SK-N-SH (cell line): ENCODE measurements at regions not wholly inside any gene's neighbourhood (a gene's known extent, or its start where the extent isn't known, plus 50 kb on each side); places are given as distances from the start of the nearest gene placed in this dataset.

Experiments used
- CTCF ChIA-PET: fragments of 300-600, 350-600 bp; formaldehyde crosslinking; extraction: SDS; loops from one replicate; lab custom pipeline; 2021; lab: Yijun Ruan, JAX
- POLR2A ChIA-PET: fragments of 350-600 bp; sonication (Branson Sonifier 250); formaldehyde crosslinking; extraction: SDS; loops from one replicate; lab custom pipeline; 2020; ENCODE audit warnings: antibody characterized with exemption, inconsistent platforms; lab: Yijun Ruan, JAX
- DNase-seq: peaks from one replicate; pipeline ENCODE4 v3.0.0; 2012
- H2AFZ ChIP-seq: fragments of 200-600 bp; sonication (generic); 2 replicates; pipeline ENCODE4 v1.8.1; 2016; ENCODE audit warnings: antibody characterized with exemption, mild to moderate bottlenecking, low read depth
- H3F3A ChIP-seq: fragments of 200-600 bp; sonication (generic); replicated peaks from 2 replicates; pipeline ENCODE3; 2016; ENCODE audit warnings: antibody characterized with exemption, mild to moderate bottlenecking; ENCODE audit not compliant: insufficient read depth
- H3K27ac ChIP-seq, 2 experiments: fragments of 200-500 bp in 1 of 2; fragments of 200-600 bp in 1 of 2; sonication (Bioruptor generic) in 1 of 2; sonication (generic), shearing (Covaris generic) in 1 of 2; 2 replicates each; pipeline versions ENCODE4 v1.5.1 to v1.6.1; 2014 to 2016; ENCODE audit warnings: low read depth in 2 of 2, inconsistent platforms in 1 of 2, low read length in 1 of 2, mild to moderate bottlenecking in 1 of 2, mixed read lengths in 1 of 2
- H3K27me3 ChIP-seq: fragments of 200-600 bp; sonication (generic), shearing (Covaris generic); 2 replicates; pipeline ENCODE4 v1.6.1; 2016; ENCODE audit warnings: mixed run types; ENCODE audit not compliant: insufficient read depth
- H3K36me3 ChIP-seq, 2 experiments: fragments of 200-500 bp in 1 of 2; fragments of 200-600 bp in 1 of 2; sonication (Bioruptor generic) in 1 of 2; sonication (generic) in 1 of 2; replicated peaks in 1 of 2; 2 replicates each; pipeline versions ENCODE3 to v1.5.1; 2014 to 2016; ENCODE audit warnings: low read length in 1 of 2, mild to moderate bottlenecking in 1 of 2; ENCODE audit not compliant: insufficient read depth in 2 of 2, control insufficient read depth in 1 of 2
- H3K4me1 ChIP-seq, 2 experiments: fragments of 200-500 bp in 1 of 2; fragments of 200-600 bp in 1 of 2; sonication (Bioruptor generic) in 1 of 2; sonication (generic), shearing (Covaris generic) in 1 of 2; 2 replicates each; pipeline versions ENCODE4 v1.5.1 to v1.6.1; 2014 to 2016; ENCODE audit warnings: low read depth in 1 of 2, low read length in 1 of 2, mixed run types in 1 of 2; ENCODE audit not compliant: insufficient read depth in 2 of 2, control insufficient read depth in 1 of 2
- H3K4me2 ChIP-seq: fragments of 200-600 bp; sonication (generic), shearing (Covaris generic); 2 replicates; pipeline ENCODE4 v1.6.1; 2017; ENCODE audit warnings: mixed run types
- H3K4me3 ChIP-seq, 2 experiments: fragments of 200-500 bp in 1 of 2; fragments of 200-600 bp in 1 of 2; sonication (Bioruptor generic) in 1 of 2; sonication (generic), shearing (Covaris generic) in 1 of 2; 2 replicates each; pipeline versions ENCODE4 v1.5.1 to v1.8.1; 2014 to 2016; ENCODE audit warnings: low read depth in 2 of 2, inconsistent platforms in 1 of 2, low read length in 1 of 2, mild to moderate bottlenecking in 1 of 2, mixed read lengths in 1 of 2, moderate library complexity in 1 of 2
- H3K79me2 ChIP-seq: fragments of 200-600 bp; sonication (generic); 2 replicates; pipeline ENCODE4 v1.8.1; 2017; ENCODE audit warnings: mild to moderate bottlenecking; ENCODE audit not compliant: insufficient read depth
- H3K9ac ChIP-seq: fragments of 200-600 bp; sonication (generic); 2 replicates; pipeline ENCODE4 v1.6.1; 2017; ENCODE audit warnings: mixed run types
- H3K9me2 ChIP-seq: fragments of 200-600 bp; sonication (generic); 2 replicates; pipeline ENCODE4 v1.6.1; 2017; ENCODE audit warnings: mixed run types
- H3K9me3 ChIP-seq: fragments of 200-600 bp; sonication (generic); 2 replicates; pipeline ENCODE4 v1.6.1; 2017; ENCODE audit warnings: mixed run types, mild to moderate bottlenecking, moderate library complexity
- H4K20me1 ChIP-seq: fragments of 200-600 bp; sonication (generic); 2 replicates; pipeline ENCODE4 v1.6.1; 2017; ENCODE audit warnings: mild to moderate bottlenecking, mixed run types; ENCODE audit not compliant: insufficient read depth
- CHD2 ChIP-seq: fragments of 150-350 bp; IDR thresholded peaks from 2 replicates; pipeline ENCODE4 v1.6.1; 2018; ENCODE audit warnings: low read length; ENCODE audit not compliant: partially characterized antibody
- ELF1 ChIP-seq: IDR thresholded peaks from 2 replicates; pipeline ENCODE4 v1.4.0; 2012
- FOXM1 ChIP-seq: IDR thresholded peaks from 2 replicates; pipeline ENCODE4 v1.4.0; 2012; ENCODE audit warnings: low read depth, mild to moderate bottlenecking
- GABPA ChIP-seq: IDR thresholded peaks from 2 replicates; pipeline ENCODE4 v1.4.0; 2012; ENCODE audit warnings: low read depth, mild to moderate bottlenecking
- JUND ChIP-seq: IDR thresholded peaks from 2 replicates; pipeline ENCODE4 v1.4.0; 2012
- MEF2A ChIP-seq: IDR thresholded peaks from 2 replicates; pipeline ENCODE4 v1.4.0; 2012; ENCODE audit warnings: low read depth, borderline replicate concordance
- MXI1 ChIP-seq: IDR thresholded peaks from 2 replicates; pipeline ENCODE4 v1.6.1; 2012; ENCODE audit warnings: mild to moderate bottlenecking, low read depth, low read length, improper control_type of control experiment
- NFIC ChIP-seq: IDR thresholded peaks from 2 replicates; pipeline ENCODE4 v1.4.0; 2012; ENCODE audit warnings: borderline replicate concordance
- NRF1 ChIP-seq: IDR thresholded peaks from 2 replicates; pipeline ENCODE4 v1.6.1; 2012; ENCODE audit warnings: low read depth, mild to moderate bottlenecking, low read length
- RFX5 ChIP-seq: IDR thresholded peaks from 2 replicates; pipeline ENCODE4 v1.6.1; 2012; ENCODE audit warnings: mild to moderate bottlenecking, improper control_type of control experiment, low read length
- SIN3A ChIP-seq: IDR thresholded peaks from 2 replicates; pipeline ENCODE4 v1.6.1; 2012; ENCODE audit warnings: low read depth, mild to moderate bottlenecking, low read length, moderate library complexity, borderline replicate concordance
- SMC3 ChIP-seq: IDR thresholded peaks from 2 replicates; pipeline ENCODE4 v1.6.1; 2012; ENCODE audit warnings: low read depth, low read length, improper control_type of control experiment
- TAF1 ChIP-seq: IDR thresholded peaks from 2 replicates; pipeline ENCODE4 v1.6.1; 2012; ENCODE audit warnings: low read depth, mild to moderate bottlenecking, low read length, moderate library complexity, borderline replicate concordance
- YY1 ChIP-seq: IDR thresholded peaks from 2 replicates; pipeline ENCODE4 v1.4.0; 2012; ENCODE audit warnings: low read depth, mild to moderate bottlenecking
- whole genome bisulfite sequencing: methylation state at CpG from one replicate; pipeline ENCODE4 v1.1.6; 2017; ENCODE audit warnings: low lambda C conversion rate; 5-methylcytosine and 5-hydroxymethylcytosine counted together
- TF ChIP-seq, protein P1 (sequence below): IDR thresholded peaks from 2 replicates; pipeline ENCODE4 v1.4.0; 2012; ENCODE audit warnings: low read depth, borderline replicate concordance
- TF ChIP-seq, protein P2 (sequence below): fragments of 150-350 bp; IDR thresholded peaks from 2 replicates; pipeline ENCODE4 v1.6.1; 2016; ENCODE audit warnings: mild to moderate bottlenecking, low read depth, low read length
- TF ChIP-seq, protein P3 (sequence below): fragments of 200-600 bp; sonication (generic); IDR thresholded peaks from 2 replicates; pipeline ENCODE4 v1.6.1; 2017; ENCODE audit warnings: antibody characterized with exemption, mild to moderate bottlenecking, moderate library complexity
- TF ChIP-seq, protein P4 (sequence below): IDR thresholded peaks from 2 replicates; pipeline ENCODE4; 2012
- TF ChIP-seq, protein P5 (sequence below): IDR thresholded peaks from 2 replicates; pipeline ENCODE4 v1.6.1; 2012; ENCODE audit warnings: mild to moderate bottlenecking, low read depth, low read length, moderate library complexity

DNA sequence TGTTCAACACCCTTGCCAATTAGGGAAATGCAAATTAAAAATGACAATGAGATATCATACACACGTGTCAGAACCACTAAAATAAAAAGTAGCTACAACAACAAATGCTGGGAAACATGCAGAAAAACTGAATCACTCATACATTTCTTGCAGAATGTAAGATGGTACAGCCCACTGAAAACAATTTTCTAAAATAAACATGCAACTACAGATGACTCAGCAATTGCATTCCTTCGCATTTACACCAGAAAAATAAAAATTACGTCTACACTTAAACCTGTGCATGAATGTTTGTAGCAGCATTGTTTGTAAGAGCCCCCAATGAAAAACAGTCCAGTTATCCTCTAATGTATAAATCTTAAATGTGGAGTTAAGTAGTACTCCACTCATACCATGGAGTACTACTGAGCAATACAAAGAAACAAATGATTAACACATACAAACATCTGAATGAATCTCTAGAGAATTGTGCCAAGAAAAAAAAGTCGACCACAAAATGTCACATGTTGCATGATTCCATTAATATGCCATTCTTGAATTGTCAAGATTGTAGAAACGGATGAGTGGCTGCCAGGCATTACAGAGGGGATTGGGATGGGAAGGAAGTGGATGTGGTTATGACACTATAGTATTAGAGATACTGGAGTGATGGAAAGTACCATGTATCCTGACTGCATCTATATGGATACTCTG is 134.6 kb upstream of the NPSR1 start:
- Histone ChIP-seq H3K9me3 (no peaks in the 10 kb centered on the region), H3K36me3 (no peaks in the 10 kb centered on the region), H3K4me3 (no peak overlapping the region), H3K4me1 (no peaks in the 10 kb centered on the region), H3K9me2 (no peaks in the 10 kb centered on the region), H3K4me2 (no peak overlapping the region), H3K9ac (no peak overlapping the region), H4K20me1 (no peaks in the 10 kb centered on the region), H3K79me2 (no peaks in the 10 kb centered on the region), H3F3A (no peaks in the 10 kb centered on the region), H2AFZ (no peak overlapping the region), H3K27me3 (no peaks in the 10 kb centered on the region), H3K27ac (no peak overlapping the region)
- WGBS = 2% methylated on average over 5 of the region's 5 CpGs
- ChIA-PET CTCF (no interaction called here), POLR2A (no interaction called here)
- DNase-seq = no peak
- TF ChIP-seq, protein P1, sequence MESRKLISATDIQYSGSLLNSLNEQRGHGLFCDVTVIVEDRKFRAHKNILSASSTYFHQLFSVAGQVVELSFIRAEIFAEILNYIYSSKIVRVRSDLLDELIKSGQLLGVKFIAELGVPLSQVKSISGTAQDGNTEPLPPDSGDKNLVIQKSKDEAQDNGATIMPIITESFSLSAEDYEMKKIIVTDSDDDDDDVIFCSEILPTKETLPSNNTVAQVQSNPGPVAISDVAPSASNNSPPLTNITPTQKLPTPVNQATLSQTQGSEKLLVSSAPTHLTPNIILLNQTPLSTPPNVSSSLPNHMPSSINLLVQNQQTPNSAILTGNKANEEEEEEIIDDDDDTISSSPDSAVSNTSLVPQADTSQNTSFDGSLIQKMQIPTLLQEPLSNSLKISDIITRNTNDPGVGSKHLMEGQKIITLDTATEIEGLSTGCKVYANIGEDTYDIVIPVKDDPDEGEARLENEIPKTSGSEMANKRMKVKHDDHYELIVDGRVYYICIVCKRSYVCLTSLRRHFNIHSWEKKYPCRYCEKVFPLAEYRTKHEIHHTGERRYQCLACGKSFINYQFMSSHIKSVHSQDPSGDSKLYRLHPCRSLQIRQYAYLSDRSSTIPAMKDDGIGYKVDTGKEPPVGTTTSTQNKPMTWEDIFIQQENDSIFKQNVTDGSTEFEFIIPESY = no peak
- TF ChIP-seq, protein P2, sequence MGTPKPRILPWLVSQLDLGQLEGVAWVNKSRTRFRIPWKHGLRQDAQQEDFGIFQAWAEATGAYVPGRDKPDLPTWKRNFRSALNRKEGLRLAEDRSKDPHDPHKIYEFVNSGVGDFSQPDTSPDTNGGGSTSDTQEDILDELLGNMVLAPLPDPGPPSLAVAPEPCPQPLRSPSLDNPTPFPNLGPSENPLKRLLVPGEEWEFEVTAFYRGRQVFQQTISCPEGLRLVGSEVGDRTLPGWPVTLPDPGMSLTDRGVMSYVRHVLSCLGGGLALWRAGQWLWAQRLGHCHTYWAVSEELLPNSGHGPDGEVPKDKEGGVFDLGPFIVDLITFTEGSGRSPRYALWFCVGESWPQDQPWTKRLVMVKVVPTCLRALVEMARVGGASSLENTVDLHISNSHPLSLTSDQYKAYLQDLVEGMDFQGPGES = no peak
- TF ChIP-seq GABPA = no peak
- TF ChIP-seq SIN3A = no peak
- TF ChIP-seq RFX5 = no peak
- no peak for TF ChIP-seq ELF1
- TF ChIP-seq, protein P3, sequence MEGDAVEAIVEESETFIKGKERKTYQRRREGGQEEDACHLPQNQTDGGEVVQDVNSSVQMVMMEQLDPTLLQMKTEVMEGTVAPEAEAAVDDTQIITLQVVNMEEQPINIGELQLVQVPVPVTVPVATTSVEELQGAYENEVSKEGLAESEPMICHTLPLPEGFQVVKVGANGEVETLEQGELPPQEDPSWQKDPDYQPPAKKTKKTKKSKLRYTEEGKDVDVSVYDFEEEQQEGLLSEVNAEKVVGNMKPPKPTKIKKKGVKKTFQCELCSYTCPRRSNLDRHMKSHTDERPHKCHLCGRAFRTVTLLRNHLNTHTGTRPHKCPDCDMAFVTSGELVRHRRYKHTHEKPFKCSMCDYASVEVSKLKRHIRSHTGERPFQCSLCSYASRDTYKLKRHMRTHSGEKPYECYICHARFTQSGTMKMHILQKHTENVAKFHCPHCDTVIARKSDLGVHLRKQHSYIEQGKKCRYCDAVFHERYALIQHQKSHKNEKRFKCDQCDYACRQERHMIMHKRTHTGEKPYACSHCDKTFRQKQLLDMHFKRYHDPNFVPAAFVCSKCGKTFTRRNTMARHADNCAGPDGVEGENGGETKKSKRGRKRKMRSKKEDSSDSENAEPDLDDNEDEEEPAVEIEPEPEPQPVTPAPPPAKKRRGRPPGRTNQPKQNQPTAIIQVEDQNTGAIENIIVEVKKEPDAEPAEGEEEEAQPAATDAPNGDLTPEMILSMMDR = no peak

DNA sequence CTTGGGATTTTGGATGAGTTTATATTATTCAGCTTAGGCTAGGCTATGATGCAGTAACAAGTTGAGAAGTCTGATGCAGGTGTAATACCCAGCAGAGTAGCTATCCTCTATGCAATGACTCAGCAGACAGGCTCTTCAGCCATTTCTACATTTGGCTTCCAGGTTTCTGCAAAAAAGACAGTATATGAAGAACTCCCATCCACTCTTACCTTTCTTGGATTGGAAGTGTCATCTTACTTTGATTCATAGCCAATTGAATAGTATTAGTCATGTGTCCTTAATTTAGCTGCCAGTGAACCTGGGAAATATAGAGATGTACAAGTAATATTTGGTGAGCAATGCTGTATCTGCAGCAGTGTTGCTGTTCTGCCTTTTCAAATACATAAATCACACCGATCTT is 127.8 kb upstream of the NPSR1 start:
- Histone ChIP-seq H4K20me1 (no peaks in the 10 kb centered on the region), H3K9me2 (no peaks in the 10 kb centered on the region; the same call in 1 of the 2 replicates), H3K79me2 (no peaks in the 10 kb centered on the region), H3K4me1 (no peaks in the 10 kb centered on the region), H2AFZ (no peak overlapping the region), H3K27me3 (no peaks in the 10 kb centered on the region), H3K36me3 (no peaks in the 10 kb centered on the region), H3F3A (no peaks in the 10 kb centered on the region), H3K4me3 (no peak overlapping the region), H3K27ac (no peak overlapping the region), H3K9ac (no peak overlapping the region), H3K9me3 (no peaks in the 10 kb centered on the region), H3K4me2 (no peak overlapping the region)
- POLR2A ChIA-PET = no interaction called here
- no peak for DNase-seq
- 6% methylated on average over 1 of the region's 1 CpG for WGBS
- CTCF ChIA-PET = interaction anchor here (1.1 kb wide), 1 partner anchor 33 kb away, joined by 3 read pairs; no protein-coding TSS in a partner anchor
- no peak for TF ChIP-seq TAF1
- TF ChIP-seq, protein P4, sequence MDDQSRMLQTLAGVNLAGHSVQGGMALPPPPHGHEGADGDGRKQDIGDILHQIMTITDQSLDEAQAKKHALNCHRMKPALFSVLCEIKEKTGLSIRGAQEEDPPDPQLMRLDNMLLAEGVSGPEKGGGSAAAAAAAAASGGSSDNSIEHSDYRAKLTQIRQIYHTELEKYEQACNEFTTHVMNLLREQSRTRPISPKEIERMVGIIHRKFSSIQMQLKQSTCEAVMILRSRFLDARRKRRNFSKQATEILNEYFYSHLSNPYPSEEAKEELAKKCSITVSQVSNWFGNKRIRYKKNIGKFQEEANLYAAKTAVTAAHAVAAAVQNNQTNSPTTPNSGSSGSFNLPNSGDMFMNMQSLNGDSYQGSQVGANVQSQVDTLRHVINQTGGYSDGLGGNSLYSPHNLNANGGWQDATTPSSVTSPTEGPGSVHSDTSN = no peak
- no peak for TF ChIP-seq MEF2A
- TF ChIP-seq MXI1 = no peak
- TF ChIP-seq YY1 = no peak
- TF ChIP-seq, protein P5, sequence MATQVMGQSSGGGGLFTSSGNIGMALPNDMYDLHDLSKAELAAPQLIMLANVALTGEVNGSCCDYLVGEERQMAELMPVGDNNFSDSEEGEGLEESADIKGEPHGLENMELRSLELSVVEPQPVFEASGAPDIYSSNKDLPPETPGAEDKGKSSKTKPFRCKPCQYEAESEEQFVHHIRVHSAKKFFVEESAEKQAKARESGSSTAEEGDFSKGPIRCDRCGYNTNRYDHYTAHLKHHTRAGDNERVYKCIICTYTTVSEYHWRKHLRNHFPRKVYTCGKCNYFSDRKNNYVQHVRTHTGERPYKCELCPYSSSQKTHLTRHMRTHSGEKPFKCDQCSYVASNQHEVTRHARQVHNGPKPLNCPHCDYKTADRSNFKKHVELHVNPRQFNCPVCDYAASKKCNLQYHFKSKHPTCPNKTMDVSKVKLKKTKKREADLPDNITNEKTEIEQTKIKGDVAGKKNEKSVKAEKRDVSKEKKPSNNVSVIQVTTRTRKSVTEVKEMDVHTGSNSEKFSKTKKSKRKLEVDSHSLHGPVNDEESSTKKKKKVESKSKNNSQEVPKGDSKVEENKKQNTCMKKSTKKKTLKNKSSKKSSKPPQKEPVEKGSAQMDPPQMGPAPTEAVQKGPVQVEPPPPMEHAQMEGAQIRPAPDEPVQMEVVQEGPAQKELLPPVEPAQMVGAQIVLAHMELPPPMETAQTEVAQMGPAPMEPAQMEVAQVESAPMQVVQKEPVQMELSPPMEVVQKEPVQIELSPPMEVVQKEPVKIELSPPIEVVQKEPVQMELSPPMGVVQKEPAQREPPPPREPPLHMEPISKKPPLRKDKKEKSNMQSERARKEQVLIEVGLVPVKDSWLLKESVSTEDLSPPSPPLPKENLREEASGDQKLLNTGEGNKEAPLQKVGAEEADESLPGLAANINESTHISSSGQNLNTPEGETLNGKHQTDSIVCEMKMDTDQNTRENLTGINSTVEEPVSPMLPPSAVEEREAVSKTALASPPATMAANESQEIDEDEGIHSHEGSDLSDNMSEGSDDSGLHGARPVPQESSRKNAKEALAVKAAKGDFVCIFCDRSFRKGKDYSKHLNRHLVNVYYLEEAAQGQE = no peak
- TF ChIP-seq JUND = no peak
- no peak for TF ChIP-seq NFIC
- no peak for TF ChIP-seq ELF1
- TF ChIP-seq CHD2 = no peak
- no peak for TF ChIP-seq FOXM1
- TF ChIP-seq SMC3 = no peak
- no peak for TF ChIP-seq NRF1
